GM12878 (cell line): ENCODE measurements at regions not wholly inside any gene's neighbourhood (a gene's known extent, or its start where the extent isn't known, plus 50 kb on each side); places are given as distances from the start of the nearest gene placed in this dataset.

Source experiments
- ATAC-seq: fragments of 200-7000 bp; cut with Tn5 transposase; 3 replicates; pipeline ENCODE4 v1.9.1; 2020; ENCODE audit warnings: mild to moderate bottlenecking, moderate library complexity
- BruUV-seq: library from RNA; stranded (reverse); fragments of 400-500 nt; replicated peaks from 2 replicates; lab custom pipeline; 2021; lab: Mats Ljungman, UMichigan
- CTCF ChIA-PET: fragments of 300-600 bp; sonication (Branson Sonifier 250); formaldehyde crosslinking; extraction: SDS; loops from one replicate; lab custom pipeline; 2021; ENCODE audit warnings: inconsistent platforms; lab: Yijun Ruan, JAX
- POLR2A ChIA-PET: fragments of 350-600 bp; formaldehyde crosslinking; extraction: SDS; loops from one replicate; lab custom pipeline; 2021; ENCODE audit warnings: inconsistent platforms; lab: Charles Lee
- RAD21 ChIA-PET: fragments of 300-600 bp; sonication (Branson Sonifier 250); formaldehyde crosslinking; loops from one replicate; lab custom pipeline; 2023; ENCODE audit warnings: antibody characterized with exemption; ENCODE audit not compliant: unreplicated experiment; lab: Charles Lee
- SMC1A ChIA-PET: fragments of 300-600 bp; sonication (Branson Sonifier 250); formaldehyde crosslinking; loops from one replicate; lab custom pipeline; 2023; ENCODE audit not compliant: unreplicated experiment, uncharacterized antibody; lab: Charles Lee
- DNase-seq: peaks from one replicate; pipeline ENCODE4 v3.0.0-alpha.2; 2011; ENCODE audit warnings: low read depth, low spot score
- FAIRE-seq: peaks from 3 replicates; lab custom pipeline; 2011; peaks lifted over from hg19 to GRCh38; lab: Jason Lieb, UNC
- H2AFZ ChIP-seq: 2 replicates; pipeline ENCODE4 v1.6.0; 2011; ENCODE audit warnings: low read depth, low read length, control low read depth; ENCODE audit not compliant: control insufficient read depth
- H3K27ac ChIP-seq: 2 replicates; pipeline ENCODE4 v1.5.1; 2011; ENCODE audit warnings: control low read depth; ENCODE audit not compliant: control insufficient read depth, insufficient read depth
- H3K27me3 ChIP-seq, 2 experiments: replicated peaks in 1 of 2; 2 replicates each; pipeline versions ENCODE4 v1.6.0 to v1.6.1; 2011; ENCODE audit warnings: low read length in 1 of 2; ENCODE audit not compliant: control insufficient read depth in 2 of 2, insufficient read depth in 2 of 2
- H3K36me3 ChIP-seq, 2 experiments: 2 replicates each; pipeline ENCODE4 v1.5.1; 2011; ENCODE audit warnings: low read length in 1 of 2; ENCODE audit not compliant: control insufficient read depth in 2 of 2, insufficient read depth in 2 of 2
- H3K4me1 ChIP-seq: 2 replicates; pipeline ENCODE4 v1.6.1; 2011; ENCODE audit warnings: mild to moderate bottlenecking, low read length, moderate library complexity, mixed read lengths; ENCODE audit not compliant: control insufficient read depth, insufficient read depth
- H3K4me2 ChIP-seq: 2 replicates; pipeline ENCODE4 v1.6.0; 2011; ENCODE audit warnings: control low read depth; ENCODE audit not compliant: control insufficient read depth, insufficient read depth
- H3K4me3 ChIP-seq: fragments of 200-600 bp; sonication (generic); 2 replicates; pipeline ENCODE4 v1.5.1; 2016
- H3K79me2 ChIP-seq: 2 replicates; pipeline ENCODE4 v1.6.0; 2011; ENCODE audit warnings: low read length; ENCODE audit not compliant: control insufficient read depth, insufficient read depth
- H3K9ac ChIP-seq: 2 replicates; pipeline ENCODE4 v1.8.0; 2011; ENCODE audit warnings: low read length, control low read depth, mixed read lengths; ENCODE audit not compliant: control insufficient read depth, insufficient read depth
- H3K9me3 ChIP-seq: replicated peaks from 3 replicates; pipeline ENCODE4 v1.5.1; 2011; ENCODE audit warnings: mild to moderate bottlenecking, low read length; ENCODE audit not compliant: control insufficient read depth, insufficient read depth
- H4K20me1 ChIP-seq: 2 replicates; pipeline ENCODE4 v1.6.0; 2011; ENCODE audit not compliant: control insufficient read depth, insufficient read depth
- ASH2L ChIP-seq: fragments of 300-600, 200-600 bp; sonication (generic); IDR thresholded peaks from 2 replicates; pipeline ENCODE4 v1.6.1; 2017; ENCODE audit warnings: low read depth, mild to moderate bottlenecking, borderline replicate concordance
- FOXK2 ChIP-seq: fragments of 450-650 bp; IDR thresholded peaks from 2 replicates; pipeline ENCODE4 v1.6.1; 2017; ENCODE audit warnings: mild to moderate bottlenecking, moderate library complexity
- IKZF1 ChIP-seq: fragments of 450-650 bp; conservative IDR thresholded peaks from 2 replicates; pipeline ENCODE4 v1.6.1; 2017; ENCODE audit warnings: antibody characterized with exemption, mild to moderate bottlenecking
- MEF2A ChIP-seq: IDR thresholded peaks from 2 replicates; pipeline ENCODE4 v1.6.1; 2011; ENCODE audit warnings: low read depth, mild to moderate bottlenecking, low read length, moderate library complexity; ENCODE audit not compliant: insufficient read depth
- MYC ChIP-seq: IDR thresholded peaks from 2 replicates; pipeline ENCODE4 v1.6.1; 2011; ENCODE audit warnings: mild to moderate bottlenecking, low read length, moderate library complexity, inconsistent platforms; ENCODE audit not compliant: insufficient read depth, insufficient replicate concordance, insufficient read length, severe bottlenecking
- NFXL1 ChIP-seq: fragments of 450-650 bp; IDR thresholded peaks from 2 replicates; pipeline ENCODE4 v1.6.1; 2017; ENCODE audit warnings: antibody characterized with exemption, mild to moderate bottlenecking, borderline replicate concordance
- RUNX3 ChIP-seq: IDR thresholded peaks from 2 replicates; pipeline ENCODE4 v1.6.1; 2012; ENCODE audit warnings: low read length, inconsistent platforms
- TARDBP ChIP-seq: IDR thresholded peaks from 2 replicates; pipeline ENCODE4 v1.6.1; 2016; ENCODE audit warnings: borderline replicate concordance
- WGBS: methylation state at CpG from one replicate; pipeline ENCODE4 v1.1.6; 2016; ENCODE audit warnings: low lambda C conversion rate; ENCODE audit not compliant: insufficient replicate concordance, insufficient coverage; ENCODE audit errors: missing lambda C conversion rate; 5-methylcytosine and 5-hydroxymethylcytosine counted together
- in situ Hi-C: fragments of 300-500 bp; cut with MboI; formaldehyde crosslinking; loops from 9 replicates; pipeline ENCODE4 v1.14.3; 2018; ENCODE audit warnings: mixed read lengths
- intact Hi-C: fragments of 100-400 bp; cut with micrococcal nuclease; formaldehyde crosslinking; loops from one replicate; pipeline ENCODE4 v1.14.2; 2022; ENCODE audit not compliant: unreplicated experiment
- TF ChIP-seq, protein P1 (sequence below): fragments of 450-650 bp; IDR thresholded peaks from 2 replicates; pipeline ENCODE4 v1.6.1; 2016; ENCODE audit warnings: mild to moderate bottlenecking, moderate library complexity, borderline replicate concordance
- TF ChIP-seq, protein P2 (sequence below): fragments of 450-650 bp; IDR thresholded peaks from 2 replicates; pipeline ENCODE4 v1.6.1; 2018; ENCODE audit warnings: mild to moderate bottlenecking, low read depth, moderate library complexity; ENCODE audit not compliant: partially characterized antibody

DNA sequence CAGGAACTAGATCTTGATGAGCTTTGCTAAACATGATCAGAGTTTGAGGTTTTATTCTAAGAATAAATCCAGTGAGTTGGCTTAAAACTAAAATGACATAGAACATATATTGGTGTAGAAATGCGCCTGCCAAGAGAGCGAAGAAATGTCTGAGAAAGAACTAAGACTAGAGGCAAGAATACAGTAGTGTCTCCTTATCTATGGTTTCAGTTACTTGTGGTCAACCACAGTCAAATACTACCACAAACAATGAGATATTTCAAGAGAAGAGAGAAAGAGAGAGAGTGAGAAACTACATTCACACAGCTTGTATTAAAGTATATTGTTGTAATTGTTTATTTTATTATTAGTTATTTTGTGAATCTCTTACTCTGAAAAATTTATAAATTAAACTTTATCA is 254.4 kb upstream of the CDH10 start:
- in situ Hi-C loops: no loop called here

GRCh38 chr5:24864244-24864643 is 219.5 kb upstream of the CDH10 start:
- SMC1A ChIA-PET: no interaction called here
- ATAC-seq (no peak), DNase-seq (no peak), FAIRE-seq (no peak)
- Histone ChIP-seq H3K36me3 (no peaks in the 10 kb centered on the region), H3K27me3 (no peaks in the 10 kb centered on the region), H4K20me1 (no peaks in the 10 kb centered on the region), H2AFZ (no peak overlapping the region), H3K27ac (no peak overlapping the region), H3K79me2 (no peaks in the 10 kb centered on the region), H3K4me1 (no peaks in the 10 kb centered on the region), H3K9ac (no peak overlapping the region), H3K4me3 (no peak overlapping the region), H3K4me2 (no peak overlapping the region), H3K9me3 (no peaks in the 10 kb centered on the region)
- TF ChIP-seq MYC (no peak), ASH2L (no peak), FOXK2 (no peak)
- TF ChIP-seq, protein P1, sequence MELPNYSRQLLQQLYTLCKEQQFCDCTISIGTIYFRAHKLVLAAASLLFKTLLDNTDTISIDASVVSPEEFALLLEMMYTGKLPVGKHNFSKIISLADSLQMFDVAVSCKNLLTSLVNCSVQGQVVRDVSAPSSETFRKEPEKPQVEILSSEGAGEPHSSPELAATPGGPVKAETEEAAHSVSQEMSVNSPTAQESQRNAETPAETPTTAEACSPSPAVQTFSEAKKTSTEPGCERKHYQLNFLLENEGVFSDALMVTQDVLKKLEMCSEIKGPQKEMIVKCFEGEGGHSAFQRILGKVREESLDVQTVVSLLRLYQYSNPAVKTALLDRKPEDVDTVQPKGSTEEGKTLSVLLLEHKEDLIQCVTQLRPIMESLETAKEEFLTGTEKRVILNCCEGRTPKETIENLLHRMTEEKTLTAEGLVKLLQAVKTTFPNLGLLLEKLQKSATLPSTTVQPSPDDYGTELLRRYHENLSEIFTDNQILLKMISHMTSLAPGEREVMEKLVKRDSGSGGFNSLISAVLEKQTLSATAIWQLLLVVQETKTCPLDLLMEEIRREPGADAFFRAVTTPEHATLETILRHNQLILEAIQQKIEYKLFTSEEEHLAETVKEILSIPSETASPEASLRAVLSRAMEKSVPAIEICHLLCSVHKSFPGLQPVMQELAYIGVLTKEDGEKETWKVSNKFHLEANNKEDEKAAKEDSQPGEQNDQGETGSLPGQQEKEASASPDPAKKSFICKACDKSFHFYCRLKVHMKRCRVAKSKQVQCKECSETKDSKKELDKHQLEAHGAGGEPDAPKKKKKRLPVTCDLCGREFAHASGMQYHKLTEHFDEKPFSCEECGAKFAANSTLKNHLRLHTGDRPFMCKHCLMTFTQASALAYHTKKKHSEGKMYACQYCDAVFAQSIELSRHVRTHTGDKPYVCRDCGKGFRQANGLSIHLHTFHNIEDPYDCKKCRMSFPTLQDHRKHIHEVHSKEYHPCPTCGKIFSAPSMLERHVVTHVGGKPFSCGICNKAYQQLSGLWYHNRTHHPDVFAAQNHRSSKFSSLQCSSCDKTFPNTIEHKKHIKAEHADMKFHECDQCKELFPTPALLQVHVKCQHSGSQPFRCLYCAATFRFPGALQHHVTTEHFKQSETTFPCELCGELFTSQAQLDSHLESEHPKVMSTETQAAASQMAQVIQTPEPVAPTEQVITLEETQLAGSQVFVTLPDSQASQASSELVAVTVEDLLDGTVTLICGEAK: peak; percentile 43; the same call in 1 of the 2 replicates
- WGBS: 36% methylated on average over 4 of the region's 4 CpGs
- RAD21 ChIA-PET: no interaction called here
- in situ Hi-C loops: no loop called here
- intact Hi-C loops: no loop called here
- CTCF ChIA-PET: no interaction called here
- POLR2A ChIA-PET: no interaction called here
- BruUV-seq: no TSS peak

More for the DNA sequence above, 254.4 kb upstream of the CDH10 start:
- CTCF ChIA-PET: no interaction called here
- no peaks in the 10 kb centered on the region for H3K36me3 ChIP-seq
- H3K4me2 ChIP-seq: no peak overlapping the region
- H3K4me1 ChIP-seq: no peaks in the 10 kb centered on the region
- intact Hi-C loops: no loop called here
- no peaks in the 10 kb centered on the region for H4K20me1 ChIP-seq
- H3K79me2 ChIP-seq: no peaks in the 10 kb centered on the region
- no peak overlapping the region for H3K4me3 ChIP-seq
- no peak for ATAC-seq
- H3K27ac ChIP-seq: no peak overlapping the region
- RAD21 ChIA-PET: no interaction called here
- TF ChIP-seq MEF2A: no peak
- peak; percentile 23; the same call in 1 of the 2 replicates for TF ChIP-seq RUNX3
- TF ChIP-seq, protein P2, sequence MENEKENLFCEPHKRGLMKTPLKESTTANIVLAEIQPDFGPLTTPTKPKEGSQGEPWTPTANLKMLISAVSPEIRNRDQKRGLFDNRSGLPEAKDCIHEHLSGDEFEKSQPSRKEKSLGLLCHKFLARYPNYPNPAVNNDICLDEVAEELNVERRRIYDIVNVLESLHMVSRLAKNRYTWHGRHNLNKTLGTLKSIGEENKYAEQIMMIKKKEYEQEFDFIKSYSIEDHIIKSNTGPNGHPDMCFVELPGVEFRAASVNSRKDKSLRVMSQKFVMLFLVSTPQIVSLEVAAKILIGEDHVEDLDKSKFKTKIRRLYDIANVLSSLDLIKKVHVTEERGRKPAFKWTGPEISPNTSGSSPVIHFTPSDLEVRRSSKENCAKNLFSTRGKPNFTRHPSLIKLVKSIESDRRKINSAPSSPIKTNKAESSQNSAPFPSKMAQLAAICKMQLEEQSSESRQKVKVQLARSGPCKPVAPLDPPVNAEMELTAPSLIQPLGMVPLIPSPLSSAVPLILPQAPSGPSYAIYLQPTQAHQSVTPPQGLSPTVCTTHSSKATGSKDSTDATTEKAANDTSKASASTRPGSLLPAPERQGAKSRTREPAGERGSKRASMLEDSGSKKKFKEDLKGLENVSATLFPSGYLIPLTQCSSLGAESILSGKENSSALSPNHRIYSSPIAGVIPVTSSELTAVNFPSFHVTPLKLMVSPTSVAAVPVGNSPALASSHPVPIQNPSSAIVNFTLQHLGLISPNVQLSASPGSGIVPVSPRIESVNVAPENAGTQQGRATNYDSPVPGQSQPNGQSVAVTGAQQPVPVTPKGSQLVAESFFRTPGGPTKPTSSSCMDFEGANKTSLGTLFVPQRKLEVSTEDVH: no peak
- no peak for TF ChIP-seq TARDBP
- TF ChIP-seq IKZF1: no peak
- TF ChIP-seq NFXL1: no peak
- no peak overlapping the region for H3K9ac ChIP-seq
- no peaks in the 10 kb centered on the region for H3K27me3 ChIP-seq
- POLR2A ChIA-PET: no interaction called here
- H3K9me3 ChIP-seq: no peaks in the 10 kb centered on the region
- FAIRE-seq: no peak
- no peak for DNase-seq
- no TSS peak for BruUV-seq
- SMC1A ChIA-PET: no interaction called here
- H2AFZ ChIP-seq: no peak overlapping the region
- WGBS: 65% methylated on average over 2 of the region's 2 CpGs
